K562 (cell line): ENCODE measurements at regions not wholly inside any gene's neighbourhood (a gene's known extent, or its start where the extent isn't known, plus 50 kb on each side); places are given as distances from the start of the nearest gene placed in this dataset.

Source experiments
- ATAC-seq: fragments of 200-7000 bp; cut with Tn5 transposase; 3 replicates; pipeline ENCODE4 v1.9.1; 2020; ENCODE audit warnings: moderate library complexity
- BruUV-seq: library from RNA; stranded (reverse); fragments of 400-500 nt; replicated peaks from 2 replicates; lab custom pipeline; 2021; lab: Mats Ljungman, UMichigan
- CTCF ChIA-PET: fragments of 300-600 bp; formaldehyde crosslinking; extraction: SDS; loops from one replicate; lab custom pipeline; 2021; ENCODE audit warnings: low intra/inter-chr PET ratio; lab: Yijun Ruan, JAX
- POLR2A ChIA-PET: fragments of 300-600, 350-650 bp; sonication (Branson Sonifier 250); formaldehyde crosslinking; extraction: SDS; loops from one replicate; lab custom pipeline; 2021; ENCODE audit warnings: antibody characterized with exemption, inconsistent platforms; lab: Yijun Ruan, JAX
- DNase-seq, 4 experiments: peaks; one replicate each; pipeline versions ENCODE4 v3.0.0 to v3.0.0-alpha.2; 2011 to 2018; ENCODE audit warnings: low spot score in 3 of 4, mixed read lengths in 3 of 4; ENCODE audit errors: extremely low read depth in 1 of 4
- FAIRE-seq: peaks from 2 replicates; lab custom pipeline; 2011; peaks lifted over from hg19 to GRCh38; lab: Jason Lieb, UNC
- H2AFZ ChIP-seq: 2 replicates; pipeline ENCODE4 v1.6.0; 2011; ENCODE audit warnings: low read depth, low read length, control low read depth, inconsistent platforms
- H3K27ac ChIP-seq: fragments of 200-600 bp; 3 replicates; pipeline ENCODE4 v1.8.0; 2011; ENCODE audit warnings: low read depth, mild to moderate bottlenecking, control low read depth, inconsistent platforms, low read length, moderate library complexity, mixed read lengths; ENCODE audit errors: extremely low read depth
- H3K27me3 ChIP-seq, 2 experiments: fragments of 300-600 bp in 1 of 2; 2 replicates in 1 of 2; 3 replicates in 1 of 2; pipeline versions ENCODE4 v1.6.0 to v1.8.0; 2011; ENCODE audit warnings: inconsistent platforms in 2 of 2, low read length in 2 of 2, mild to moderate bottlenecking in 1 of 2, mixed read lengths in 1 of 2, moderate library complexity in 1 of 2; ENCODE audit not compliant: control insufficient read depth in 2 of 2, insufficient read depth in 2 of 2
- H3K36me3 ChIP-seq: fragments of 300-600 bp; 3 replicates; pipeline ENCODE4 v1.8.0; 2011; ENCODE audit warnings: mild to moderate bottlenecking, low read length, inconsistent platforms; ENCODE audit not compliant: control insufficient read depth, insufficient read depth
- H3K4me1 ChIP-seq, 2 experiments: fragments of 200-600 bp in 1 of 2; replicated peaks in 1 of 2; 2 replicates in 1 of 2; 3 replicates in 1 of 2; pipeline versions ENCODE4 v1.5.1 to v1.8.0; 2011; ENCODE audit warnings: inconsistent platforms in 2 of 2, low read length in 2 of 2, mild to moderate bottlenecking in 1 of 2, mixed read lengths in 1 of 2, moderate library complexity in 1 of 2; ENCODE audit not compliant: control insufficient read depth in 2 of 2, insufficient read depth in 2 of 2
- H3K4me2 ChIP-seq: 2 replicates; pipeline ENCODE4 v1.6.1; 2011; ENCODE audit warnings: low read length, control low read depth, inconsistent platforms, mixed read lengths; ENCODE audit not compliant: insufficient read depth
- H3K4me3 ChIP-seq: fragments of 200-600 bp; sonication (generic), shearing (Covaris generic); 2 replicates; pipeline ENCODE4 v1.5.1; 2016; ENCODE audit warnings: control low read depth, inconsistent platforms
- H3K79me2 ChIP-seq: fragments of 200-600 bp; 3 replicates; pipeline ENCODE4 v1.8.0; 2011; ENCODE audit warnings: low read length, inconsistent platforms; ENCODE audit not compliant: control insufficient read depth, insufficient read depth
- H3K9ac ChIP-seq, 2 experiments: 2 replicates each; pipeline versions ENCODE4 v1.6.0 to v1.6.1; 2011; ENCODE audit warnings: low read depth in 2 of 2, low read length in 2 of 2, control low read depth in 1 of 2, inconsistent platforms in 1 of 2, mild to moderate bottlenecking in 1 of 2, mixed read lengths in 1 of 2; ENCODE audit not compliant: insufficient read depth in 1 of 2
- H3K9me1 ChIP-seq: one replicate; pipeline ENCODE4 v1.6.0; 2011; ENCODE audit warnings: inconsistent platforms, mild to moderate bottlenecking, low read length, moderate library complexity; ENCODE audit not compliant: control insufficient read depth, insufficient read depth
- H3K9me3 ChIP-seq: replicated peaks from 2 replicates; pipeline ENCODE4 v1.5.1; 2011; ENCODE audit warnings: low read depth, low read length, inconsistent platforms; ENCODE audit not compliant: control insufficient read depth, insufficient read depth
- H4K20me1 ChIP-seq: replicated peaks from 2 replicates; pipeline ENCODE4 v1.6.1; 2011; ENCODE audit warnings: low read length, inconsistent platforms, mixed read lengths; ENCODE audit not compliant: control insufficient read depth, insufficient read depth
- CBFA2T2 ChIP-seq: fragments of 450-650 bp; conservative IDR thresholded peaks from 2 replicates; pipeline ENCODE4 v1.6.1; 2017; ENCODE audit warnings: mild to moderate bottlenecking
- CHD4 ChIP-seq: fragments of 200-600 bp; sonication (generic); IDR thresholded peaks from 3 replicates; pipeline ENCODE4 v1.6.1; 2012; ENCODE audit warnings: low read depth, mild to moderate bottlenecking, mixed read lengths, low read length, inconsistent platforms; ENCODE audit not compliant: insufficient read depth, insufficient replicate concordance, poor library complexity, severe bottlenecking
- IFI16 ChIP-seq: fragments of 250-450 bp; sonication (Bioruptor Pico); IDR thresholded peaks from 2 replicates; pipeline ENCODE4 v2.1.2; 2022; ENCODE audit warnings: mild to moderate bottlenecking, inconsistent platforms
- MTA1 ChIP-seq: fragments of 450-650 bp; IDR thresholded peaks from 2 replicates; pipeline ENCODE4 v1.6.1; 2017; ENCODE audit warnings: borderline replicate concordance
- MTA2 ChIP-seq: fragments of 450-650 bp; IDR thresholded peaks from 2 replicates; pipeline ENCODE4 v1.6.1; 2016; ENCODE audit warnings: low read depth
- PCBP2 ChIP-seq: fragments of 200-400 bp; formaldehyde crosslinking; IDR thresholded peaks from 2 replicates; pipeline ENCODE4 v1.6.1; 2018; ENCODE audit warnings: low read length, low read depth, mild to moderate bottlenecking, moderate library complexity; ENCODE audit not compliant: poor library complexity, severe bottlenecking
- PURB ChIP-seq: sonication (generic); formaldehyde crosslinking; IDR thresholded peaks from 2 replicates; pipeline ENCODE4 v1.9.0; 2021; ENCODE audit warnings: low read depth, mild to moderate bottlenecking, missing genetic modification reagents
- RCOR1 ChIP-seq, 2 experiments: IDR thresholded peaks; 2 replicates each; pipeline ENCODE4 v1.6.1; 2012; ENCODE audit warnings: low read depth in 2 of 2, low read length in 2 of 2, borderline replicate concordance in 1 of 2, improper control_type of control experiment in 1 of 2
- SUPT5H ChIP-seq: fragments of 450-650 bp; IDR thresholded peaks from 2 replicates; pipeline ENCODE4 v1.6.1; 2016
- ZBED1 ChIP-seq: IDR thresholded peaks from 2 replicates; pipeline ENCODE4 v1.6.1; 2014
- ZNF263 ChIP-seq: sonication (generic); formaldehyde crosslinking; IDR thresholded peaks from 2 replicates; pipeline ENCODE4 v1.8.0; 2022; ENCODE audit warnings: mild to moderate bottlenecking, missing genetic modification reagents, borderline replicate concordance
- ZNF583 ChIP-seq: fragments of 250-450 bp; sonication (Bioruptor Pico); IDR thresholded peaks from 2 replicates; pipeline ENCODE4 v1.4.0; 2020
- ZNF785 ChIP-seq: fragments of 250-450 bp; sonication (Bioruptor Pico); IDR thresholded peaks from 2 replicates; pipeline ENCODE4 v1.4.0; 2020; ENCODE audit warnings: mild to moderate bottlenecking
- WGBS: fragments of 100-300 bp; shearing (Covaris generic); methylation state at CpG from one replicate; pipeline ENCODE4 v1.1.6; 2016; ENCODE audit warnings: low coverage, mixed read lengths; ENCODE audit not compliant: insufficient coverage; ENCODE audit errors: missing lambda C conversion rate; 5-methylcytosine and 5-hydroxymethylcytosine counted together
- in situ Hi-C: fragments of 300-500 bp; cut with MboI; formaldehyde crosslinking; loops from 4 replicates; pipeline ENCODE4 v1.15.0; 2018; ENCODE audit warnings: inconsistent platforms, mixed read lengths
- intact Hi-C: fragments of 100-400 bp; cut with micrococcal nuclease; formaldehyde crosslinking; loops from 2 replicates; pipeline ENCODE4 v1.14.2; 2022
- TF ChIP-seq, protein P1 (sequence below): fragments of 250-450 bp; sonication (Bioruptor Pico); IDR thresholded peaks from 2 replicates; pipeline ENCODE4 v1.8.0; 2022; ENCODE audit warnings: inconsistent platforms
- TF ChIP-seq, protein P2 (sequence below): fragments of 450-650 bp; IDR thresholded peaks from 2 replicates; pipeline ENCODE4 v1.6.1; 2016; ENCODE audit warnings: borderline replicate concordance
- TF ChIP-seq, protein P3 (sequence below): fragments of 450-650 bp; IDR thresholded peaks from 2 replicates; pipeline ENCODE4 v1.6.1; 2016; ENCODE audit warnings: low read depth, mild to moderate bottlenecking, moderate library complexity

DNA sequence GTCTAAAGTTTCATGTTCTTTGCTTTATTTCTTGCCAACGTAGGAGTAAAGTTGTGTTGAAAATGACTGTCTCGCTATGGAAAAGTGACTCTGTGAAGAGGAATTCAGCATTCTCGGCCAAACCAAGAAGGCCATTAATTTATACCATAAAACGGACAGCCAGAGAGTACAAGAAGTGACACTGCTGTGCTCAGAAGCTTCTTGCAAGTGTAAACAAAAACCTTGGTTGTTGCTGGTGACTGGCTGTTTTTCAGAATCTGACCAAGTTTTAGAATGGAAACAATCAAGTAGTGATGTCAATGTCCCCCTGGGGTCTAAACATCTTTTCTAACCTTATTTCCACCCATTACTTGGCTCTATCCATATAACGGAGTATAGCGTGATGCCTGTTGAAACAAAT is 201.9 kb downstream of the INHBA start (continued):
- no peak for TF ChIP-seq ZNF785 (CRISPR knock-in tag)
- TF ChIP-seq, protein P1, sequence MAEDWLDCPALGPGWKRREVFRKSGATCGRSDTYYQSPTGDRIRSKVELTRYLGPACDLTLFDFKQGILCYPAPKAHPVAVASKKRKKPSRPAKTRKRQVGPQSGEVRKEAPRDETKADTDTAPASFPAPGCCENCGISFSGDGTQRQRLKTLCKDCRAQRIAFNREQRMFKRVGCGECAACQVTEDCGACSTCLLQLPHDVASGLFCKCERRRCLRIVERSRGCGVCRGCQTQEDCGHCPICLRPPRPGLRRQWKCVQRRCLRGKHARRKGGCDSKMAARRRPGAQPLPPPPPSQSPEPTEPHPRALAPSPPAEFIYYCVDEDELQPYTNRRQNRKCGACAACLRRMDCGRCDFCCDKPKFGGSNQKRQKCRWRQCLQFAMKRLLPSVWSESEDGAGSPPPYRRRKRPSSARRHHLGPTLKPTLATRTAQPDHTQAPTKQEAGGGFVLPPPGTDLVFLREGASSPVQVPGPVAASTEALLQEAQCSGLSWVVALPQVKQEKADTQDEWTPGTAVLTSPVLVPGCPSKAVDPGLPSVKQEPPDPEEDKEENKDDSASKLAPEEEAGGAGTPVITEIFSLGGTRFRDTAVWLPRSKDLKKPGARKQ (CRISPR knock-in tag) = no peak
- TF ChIP-seq, all 486 proteins: peak for 0

- Histone ChIP-seq H3K27me3 (no peaks in the 10 kb centered on the region), H3K36me3 (no peaks in the 10 kb centered on the region), H3K4me2 (no peak overlapping the region), H3K4me1 (no peaks in the 10 kb centered on the region), H3K79me2 (no peaks in the 10 kb centered on the region), H3K9me1 (no peaks in the 10 kb centered on the region), H3K27ac (no peak overlapping the region), H3K9me3 (no peaks in the 10 kb centered on the region), H2AFZ (no peak overlapping the region), H3K9ac (no peak overlapping the region), H4K20me1 (no peaks in the 10 kb centered on the region), H3K4me3 (no peak overlapping the region)
- no TSS peak for BruUV-seq
- DNase-seq = no peak
- in situ Hi-C loops = no loop called here
- FAIRE-seq = no peak
- no peak for ATAC-seq
- 0% methylated on average over 4 of the region's 4 CpGs for WGBS
- ChIA-PET POLR2A (no interaction called here), CTCF (no interaction called here)
- intact Hi-C loops = no loop called here
- TF ChIP-seq, protein P2, sequence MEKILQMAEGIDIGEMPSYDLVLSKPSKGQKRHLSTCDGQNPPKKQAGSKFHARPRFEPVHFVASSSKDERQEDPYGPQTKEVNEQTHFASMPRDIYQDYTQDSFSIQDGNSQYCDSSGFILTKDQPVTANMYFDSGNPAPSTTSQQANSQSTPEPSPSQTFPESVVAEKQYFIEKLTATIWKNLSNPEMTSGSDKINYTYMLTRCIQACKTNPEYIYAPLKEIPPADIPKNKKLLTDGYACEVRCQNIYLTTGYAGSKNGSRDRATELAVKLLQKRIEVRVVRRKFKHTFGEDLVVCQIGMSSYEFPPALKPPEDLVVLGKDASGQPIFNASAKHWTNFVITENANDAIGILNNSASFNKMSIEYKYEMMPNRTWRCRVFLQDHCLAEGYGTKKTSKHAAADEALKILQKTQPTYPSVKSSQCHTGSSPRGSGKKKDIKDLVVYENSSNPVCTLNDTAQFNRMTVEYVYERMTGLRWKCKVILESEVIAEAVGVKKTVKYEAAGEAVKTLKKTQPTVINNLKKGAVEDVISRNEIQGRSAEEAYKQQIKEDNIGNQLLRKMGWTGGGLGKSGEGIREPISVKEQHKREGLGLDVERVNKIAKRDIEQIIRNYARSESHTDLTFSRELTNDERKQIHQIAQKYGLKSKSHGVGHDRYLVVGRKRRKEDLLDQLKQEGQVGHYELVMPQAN = no peak
- no peak for TF ChIP-seq SUPT5H
- TF ChIP-seq IFI16 (CRISPR knock-in tag) = no peak
- TF ChIP-seq PCBP2 = no peak
- TF ChIP-seq CBFA2T2 = no peak
- TF ChIP-seq ZBED1 = no peak
- TF ChIP-seq, protein P3, sequence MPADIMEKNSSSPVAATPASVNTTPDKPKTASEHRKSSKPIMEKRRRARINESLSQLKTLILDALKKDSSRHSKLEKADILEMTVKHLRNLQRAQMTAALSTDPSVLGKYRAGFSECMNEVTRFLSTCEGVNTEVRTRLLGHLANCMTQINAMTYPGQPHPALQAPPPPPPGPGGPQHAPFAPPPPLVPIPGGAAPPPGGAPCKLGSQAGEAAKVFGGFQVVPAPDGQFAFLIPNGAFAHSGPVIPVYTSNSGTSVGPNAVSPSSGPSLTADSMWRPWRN = no peak
- no peak for TF ChIP-seq RCOR1 (IDR thresholded peaks at IDR 0.05; ENCODE audit: borderline replicate concordance in 1 of 2, low read depth in 2 of 2, low read length in 2 of 2)
- no peak for TF ChIP-seq CHD4
- TF ChIP-seq ZNF263 (CRISPR knock-in tag) = no peak
- TF ChIP-seq ZNF583 (CRISPR knock-in tag) = no peak
- no peak for TF ChIP-seq MTA2
- TF ChIP-seq MTA1 = no peak
- TF ChIP-seq PURB (CRISPR knock-in tag) = no peak
Observed at GRCh38 chr7:41492603-41493002, 210.3 kb downstream of the INHBA start.
